Natural killer cell (primary cell): ENCODE measurements at regions not wholly inside any gene's neighbourhood (a gene's known extent, or its start where the extent isn't known, plus 50 kb on each side); places are given as distances from the start of the nearest gene placed in this dataset.

Experiments used
- ATAC-seq, 3 donors: fragments of 150-1000 bp in 2 of 3; fragments of 200-7000 bp in 1 of 3; cut with Tn5 transposase; 1 replicate in 1 of 3; 2 replicates in 2 of 3; pipeline ENCODE4 v1.10.0; 2021; ENCODE audit warnings: mild to moderate bottlenecking in 2 of 3, moderate library complexity in 2 of 3
- DNase-seq, 2 donors: peaks; one replicate each; pipeline versions ENCODE4 v3.0.0 to v3.0.0-alpha.2; 2013 to 2021; ENCODE audit warnings: mixed read lengths in 1 of 2
- H3K27ac ChIP-seq: one replicate; pipeline ENCODE4 v1.5.1; 2013; ENCODE audit warnings: mild to moderate bottlenecking, low read length
- H3K27me3 ChIP-seq: one replicate; pipeline ENCODE4 v1.6.1; 2013; ENCODE audit warnings: low read length; ENCODE audit not compliant: control insufficient read depth, insufficient read depth
- H3K36me3 ChIP-seq: one replicate; pipeline ENCODE4 v1.6.1; 2013; ENCODE audit warnings: low read length; ENCODE audit not compliant: control insufficient read depth, insufficient read depth
- H3K4me1 ChIP-seq: one replicate; pipeline ENCODE4 v1.6.1; 2013; ENCODE audit warnings: low read length; ENCODE audit not compliant: control insufficient read depth, insufficient read depth
- H3K4me3 ChIP-seq: one replicate; pipeline ENCODE4 v1.5.1; 2013; ENCODE audit warnings: low read length
- H3K9me3 ChIP-seq: one replicate; pipeline ENCODE4 v1.6.1; 2013; ENCODE audit warnings: low read length; ENCODE audit not compliant: control insufficient read depth, insufficient read depth
- H3K27ac Mint-ChIP-seq, 2 donors: one replicate each; pipeline ENCODE4 v1.8.0; 2022; ENCODE audit warnings: mild to moderate bottlenecking in 2 of 2, mixed read lengths in 2 of 2, moderate library complexity in 1 of 2
- H3K27me3 Mint-ChIP-seq, 2 donors: one replicate each; pipeline ENCODE4 v1.8.0; 2022; ENCODE audit warnings: low read depth in 2 of 2, mixed read lengths in 2 of 2
- H3K36me3 Mint-ChIP-seq: one replicate; pipeline ENCODE4 v1.8.0; 2022; ENCODE audit warnings: mixed read lengths
- H3K4me1 Mint-ChIP-seq, 2 donors: one replicate each; pipeline ENCODE4 v1.8.0; 2022; ENCODE audit warnings: mixed read lengths in 2 of 2
- H3K4me3 Mint-ChIP-seq: one replicate; pipeline ENCODE4 v1.8.0; 2022; ENCODE audit warnings: mild to moderate bottlenecking, moderate library complexity, mixed read lengths
- H3K9me3 Mint-ChIP-seq, 2 donors: one replicate each; pipeline ENCODE4 v1.8.0; 2022; ENCODE audit warnings: mixed read lengths in 2 of 2
- CTCF ChIP-seq: fragments of 200-600 bp; IDR thresholded peaks from one replicate; pipeline ENCODE4 v1.8.0; 2022; ENCODE audit warnings: antibody characterized with exemption
- WGBS: methylation state at CpG from one replicate; pipeline ENCODE4 v1.1.7; 2013; ENCODE audit warnings: missing lambda C conversion rate; ENCODE audit not compliant: insufficient coverage; 5-methylcytosine and 5-hydroxymethylcytosine counted together
- intact Hi-C: fragments of 100-400 bp; cut with micrococcal nuclease; formaldehyde crosslinking; loops from one replicate; pipeline ENCODE4 v1.14.2; 2022

GRCh38 chr5:66454186-66455078 lies 141.8 kb upstream of the MAST4 start:
- Mint-ChIP-seq H3K36me3 (no peaks in the 10 kb centered on the region), H3K4me1 (no peaks in the 10 kb centered on the region), H3K27ac (no peak overlapping the region), H3K4me3 (no peak overlapping the region), H3K27me3 (no peaks in the 10 kb centered on the region), H3K9me3 (peaks cover 2 to 4% of the 10 kb centered on the region in 2 donors)
- ATAC-seq (no peak), DNase-seq (no peak)
- no peak overlapping the region for H3K27ac ChIP-seq
- 96% methylated on average over 12 of the region's 13 CpGs for WGBS
- no peaks in the 10 kb centered on the region for H3K36me3 ChIP-seq
- no peak overlapping the region for H3K4me3 ChIP-seq
- intact Hi-C loops = no loop called here
- TF ChIP-seq CTCF = no peak
- no peaks in the 10 kb centered on the region for H3K4me1 ChIP-seq
- H3K27me3 ChIP-seq = no peaks in the 10 kb centered on the region
- no peaks in the 10 kb centered on the region for H3K9me3 ChIP-seq

GRCh38 chr5:66459728-66460127 lies 136.5 kb upstream of the MAST4 start:
- Mint-ChIP-seq H3K36me3 (no peaks in the 10 kb centered on the region), H3K27ac (no peak overlapping the region), H3K27me3 (no peaks in the 10 kb centered on the region), H3K4me3 (no peak overlapping the region), H3K9me3 (peaks cover 5 to 6% of the 10 kb centered on the region in 2 donors), H3K4me1 (no peaks in the 10 kb centered on the region)
- no peak overlapping the region for H3K27ac ChIP-seq
- DNase-seq (no peak), ATAC-seq (no peak)
- H3K4me1 ChIP-seq = no peaks in the 10 kb centered on the region
- intact Hi-C loops = no loop called here
- no peaks in the 10 kb centered on the region for H3K36me3 ChIP-seq
- no peaks in the 10 kb centered on the region for H3K9me3 ChIP-seq
- H3K4me3 ChIP-seq = no peak overlapping the region
- 90% methylated on average over 3 of the region's 3 CpGs for WGBS
- H3K27me3 ChIP-seq = no peaks in the 10 kb centered on the region
- TF ChIP-seq CTCF = no peak

- H3K27me3 Mint-ChIP-seq = no peaks in the 10 kb centered on the region
- ATAC-seq (no peak), DNase-seq (no peak)
- WGBS = 89% methylated on average over 4 of the region's 4 CpGs
- Histone ChIP-seq H3K27ac (no peak overlapping the region), H3K36me3 (no peaks in the 10 kb centered on the region), H3K27me3 (no peaks in the 10 kb centered on the region), H3K4me3 (no peak overlapping the region), H3K4me1 (no peaks in the 10 kb centered on the region), H3K9me3 (no peaks in the 10 kb centered on the region)
- peaks cover 0 to 2% of the 10 kb centered on the region in 2 donors for H3K9me3 Mint-ChIP-seq
- H3K4me1 Mint-ChIP-seq = no peaks in the 10 kb centered on the region
- no peak for TF ChIP-seq CTCF
- no peak overlapping the region for H3K27ac Mint-ChIP-seq
- no peak overlapping the region for H3K4me3 Mint-ChIP-seq
- H3K36me3 Mint-ChIP-seq = no peaks in the 10 kb centered on the region
- intact Hi-C loops = no loop called here
Measured at GRCh38 chr5:66467564-66467963, 128.6 kb upstream of the MAST4 start.

DNA sequence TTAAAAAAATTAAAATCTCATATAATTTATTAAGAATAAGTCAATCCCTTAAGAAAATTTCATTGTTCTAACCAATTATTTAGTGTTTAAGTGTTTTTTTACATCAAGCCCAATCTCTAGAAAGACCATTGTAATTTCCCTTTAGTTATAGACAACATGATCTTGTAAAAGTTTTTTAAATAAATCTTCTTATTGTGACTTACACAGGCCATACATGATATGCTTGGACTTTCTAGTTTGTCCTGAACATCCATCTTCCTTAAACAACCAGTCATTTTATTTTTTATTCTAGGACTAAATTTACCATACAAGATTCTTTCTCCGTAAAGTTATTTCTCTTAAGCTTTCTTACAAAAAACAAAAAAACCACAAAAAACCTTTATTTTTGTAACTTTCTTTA lies 126.5 kb upstream of the MAST4 start:
- H3K27ac ChIP-seq = no peak overlapping the region
- ATAC-seq (no peak), DNase-seq (no peak)
- H3K27me3 ChIP-seq = no peaks in the 10 kb centered on the region
- TF ChIP-seq CTCF = no peak
- H3K27ac Mint-ChIP-seq = no peak overlapping the region
- no peaks in the 10 kb centered on the region for H3K9me3 ChIP-seq
- H3K9me3 Mint-ChIP-seq = peaks cover 0 to 4% of the 10 kb centered on the region in 2 donors
- no peak overlapping the region for H3K4me3 Mint-ChIP-seq
- no peaks in the 10 kb centered on the region for H3K4me1 Mint-ChIP-seq
- H3K4me3 ChIP-seq = no peak overlapping the region
- H3K36me3 ChIP-seq = no peaks in the 10 kb centered on the region
- intact Hi-C loops = no loop called here
- no peaks in the 10 kb centered on the region for H3K4me1 ChIP-seq
- no peaks in the 10 kb centered on the region for H3K27me3 Mint-ChIP-seq
- H3K36me3 Mint-ChIP-seq = no peaks in the 10 kb centered on the region
- WGBS = 83% methylated on average over 1 of the region's 1 CpG
